ENCODE measurements at regions not wholly inside any gene's neighbourhood (a gene's known extent, or its start where the extent isn't known, plus 50 kb on each side); places are given as distances from the start of the nearest gene placed in this dataset.

DNA sequence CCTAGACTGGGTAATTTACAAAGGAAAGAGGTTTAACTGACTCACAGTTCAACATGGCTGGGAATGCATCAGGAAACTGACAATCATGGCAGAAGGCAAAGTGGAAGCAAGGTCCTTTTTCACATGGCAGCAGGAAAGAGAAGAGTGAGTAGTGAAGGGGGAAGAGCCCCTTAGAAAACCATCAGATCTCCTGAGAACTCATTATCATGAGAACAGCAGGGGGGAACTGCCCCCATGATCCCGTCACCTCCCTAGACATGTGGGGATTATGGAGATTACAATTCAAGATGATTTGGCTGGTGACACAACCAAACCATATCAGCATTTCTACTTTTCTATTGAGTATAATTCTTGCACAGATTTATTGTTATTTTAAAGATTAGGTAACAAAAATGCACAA lies 822.1 kb upstream of the FLRT2 start:
- Histone ChIP-seq H3K9me3 (ENCODE audit: control insufficient read depth in 2 of 2, low read length in 2 of 2) (peaks cover 0 to 6% of the 10 kb centered on the region in 2 experiments), H3K4me1 (ENCODE audit: control insufficient read depth, insufficient read depth, low read length, poor library complexity, severe bottlenecking) (no peaks in the 10 kb centered on the region), H3K36me3 (ENCODE audit: control insufficient read depth, insufficient read depth, low read length) (no peaks in the 10 kb centered on the region), H3K4me3 (ENCODE audit: low read depth, low read length) (no peak overlapping the region), H3K27ac (ENCODE audit: insufficient read depth, low read length, poor library complexity, severe bottlenecking) (no peak overlapping the region), H3K27me3 (ENCODE audit: control insufficient read depth, insufficient read depth, low read length) (no peaks in the 10 kb centered on the region)
- Mint-ChIP-seq H3K36me3 (no peaks in the 10 kb centered on the region), H3K9me3 (peaks cover 0 to 34% (median 10%) of the 10 kb centered on the region in 7 donors), H3K27ac (no peak overlapping the region), H3K4me3 (no peak overlapping the region), H3K4me1 (no peaks in the 10 kb centered on the region), H3K27me3 (no peaks in the 10 kb centered on the region)
- no peak for DNase-seq
- no peak for ATAC-seq (ENCODE audit: low read depth in 2 of 2)

DNA sequence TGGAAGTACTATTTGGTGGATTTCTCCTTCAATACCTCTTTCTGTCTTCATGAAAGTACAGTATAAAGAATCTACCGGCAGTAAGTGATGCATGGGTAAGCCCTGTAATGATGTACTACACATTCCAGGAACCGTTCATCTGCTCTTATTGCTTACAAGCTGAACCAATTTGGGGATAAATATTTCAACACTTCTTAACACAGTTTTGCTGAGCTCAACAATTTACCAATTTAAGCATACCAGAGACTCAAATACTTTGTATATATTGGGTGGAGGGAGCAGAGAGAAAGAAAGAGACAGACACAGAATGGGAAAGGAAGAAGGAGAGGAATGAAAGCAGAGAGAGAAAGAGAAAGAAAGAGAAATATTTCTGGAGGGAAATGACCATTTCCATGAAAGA lies 821.1 kb upstream of the FLRT2 start:
- H3K36me3 ChIP-seq (ENCODE audit: control insufficient read depth, insufficient read depth, low read length): no peaks in the 10 kb centered on the region
- no peaks in the 10 kb centered on the region for H3K27me3 Mint-ChIP-seq
- peaks cover 0 to 6% of the 10 kb centered on the region in 2 experiments for H3K9me3 ChIP-seq (ENCODE audit: control insufficient read depth in 2 of 2, low read length in 2 of 2)
- no peak overlapping the region for H3K4me3 Mint-ChIP-seq
- H3K4me1 ChIP-seq (ENCODE audit: control insufficient read depth, insufficient read depth, low read length, poor library complexity, severe bottlenecking): no peaks in the 10 kb centered on the region
- no peak overlapping the region for H3K27ac ChIP-seq (ENCODE audit: insufficient read depth, low read length, poor library complexity, severe bottlenecking)
- DNase-seq (no peak), ATAC-seq (ENCODE audit: low read depth in 2 of 2) (no peak)
- no peak overlapping the region for H3K4me3 ChIP-seq (ENCODE audit: low read depth, low read length)
- peaks cover 0 to 36% (median 11%) of the 10 kb centered on the region in 7 donors for H3K9me3 Mint-ChIP-seq
- no peaks in the 10 kb centered on the region for H3K27me3 ChIP-seq (ENCODE audit: control insufficient read depth, insufficient read depth, low read length)
- no peaks in the 10 kb centered on the region for H3K36me3 Mint-ChIP-seq
- H3K4me1 Mint-ChIP-seq: no peaks in the 10 kb centered on the region
- H3K27ac Mint-ChIP-seq: no peak overlapping the region

DNA sequence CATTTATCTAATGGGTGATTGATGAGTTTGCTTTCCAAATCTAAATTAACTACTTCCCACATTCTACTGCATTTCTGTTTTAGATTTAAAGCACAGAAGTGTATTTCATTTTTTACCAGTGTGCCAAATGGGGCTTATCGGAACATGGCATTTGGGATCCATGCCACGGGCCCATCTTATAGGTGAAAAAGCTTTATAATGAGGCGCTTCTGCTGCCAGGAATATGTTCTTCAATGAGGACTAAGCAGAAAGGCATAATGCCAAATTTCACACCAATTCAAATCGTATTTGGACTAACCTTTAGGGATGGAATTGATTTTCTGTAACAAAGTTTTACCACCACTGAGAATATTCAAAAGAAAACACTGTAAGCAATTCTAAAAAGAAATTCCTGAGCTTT lies 803.5 kb upstream of the FLRT2 start:
- Histone ChIP-seq H3K4me3 (ENCODE audit: low read depth, low read length) (no peak overlapping the region), H3K36me3 (ENCODE audit: control insufficient read depth, insufficient read depth, low read length) (no peaks in the 10 kb centered on the region), H3K27me3 (ENCODE audit: control insufficient read depth, insufficient read depth, low read length) (no peaks in the 10 kb centered on the region), H3K4me1 (ENCODE audit: control insufficient read depth, insufficient read depth, low read length, poor library complexity, severe bottlenecking) (no peaks in the 10 kb centered on the region), H3K9me3 (ENCODE audit: control insufficient read depth in 2 of 2, low read length in 2 of 2) (peaks cover 0 to 7% of the 10 kb centered on the region in 2 experiments), H3K27ac (ENCODE audit: insufficient read depth, low read length, poor library complexity, severe bottlenecking) (no peak overlapping the region)
- peaks cover 5 to 45% (median 9%) of the 10 kb centered on the region in 7 donors for H3K9me3 Mint-ChIP-seq
- no peaks in the 10 kb centered on the region for H3K4me1 Mint-ChIP-seq
- ATAC-seq (ENCODE audit: low read depth in 2 of 2) (no peak), DNase-seq (no peak)
- H3K27me3 Mint-ChIP-seq: no peaks in the 10 kb centered on the region
- no peak overlapping the region for H3K27ac Mint-ChIP-seq
- no peak overlapping the region for H3K4me3 Mint-ChIP-seq
- no peaks in the 10 kb centered on the region for H3K36me3 Mint-ChIP-seq

DNA sequence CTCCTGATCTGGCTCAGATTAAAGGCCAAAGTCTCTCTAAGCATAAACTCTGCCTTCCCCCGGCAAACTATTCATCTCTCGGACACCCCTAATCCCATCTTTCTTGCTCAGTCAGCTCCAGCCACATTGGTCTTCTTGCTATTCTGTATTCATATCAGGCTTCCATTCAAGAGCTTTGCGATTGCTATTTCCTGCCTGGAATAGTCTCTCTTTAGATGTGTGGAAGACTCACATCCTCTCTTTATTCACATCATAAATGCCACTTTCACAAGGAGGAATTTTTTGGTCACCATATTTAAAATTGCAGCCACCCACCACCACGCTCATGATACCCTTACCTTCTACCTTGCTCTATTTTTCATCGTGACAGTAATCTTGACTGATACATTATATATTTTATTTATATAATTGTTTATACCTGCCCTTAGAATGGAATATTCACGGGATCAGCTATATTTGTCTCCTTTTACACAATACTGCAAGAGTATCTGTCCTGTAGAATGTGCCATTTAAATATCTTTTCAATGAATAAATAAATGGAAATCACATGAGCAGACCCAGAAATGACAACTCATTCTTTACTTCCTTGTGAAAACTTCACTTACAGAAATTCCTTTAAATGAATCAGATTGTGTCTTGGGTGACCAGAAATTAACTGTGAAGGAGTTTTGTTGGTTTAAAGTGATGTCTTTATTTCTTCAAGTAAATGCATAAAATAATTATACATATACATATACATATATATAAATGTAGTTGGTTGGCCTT lies 780.6 kb upstream of the FLRT2 start:
- Histone ChIP-seq H3K27me3 (ENCODE audit: control insufficient read depth, insufficient read depth, low read length) (no peaks in the 10 kb centered on the region), H3K27ac (ENCODE audit: insufficient read depth, low read length, poor library complexity, severe bottlenecking) (no peak overlapping the region), H3K36me3 (ENCODE audit: control insufficient read depth, insufficient read depth, low read length) (no peaks in the 10 kb centered on the region), H3K4me3 (ENCODE audit: low read depth, low read length) (no peak overlapping the region), H3K9me3 (ENCODE audit: control insufficient read depth in 2 of 2, low read length in 2 of 2) (peaks cover 0 to 4% of the 10 kb centered on the region in 2 experiments), H3K4me1 (ENCODE audit: control insufficient read depth, insufficient read depth, low read length, poor library complexity, severe bottlenecking) (no peaks in the 10 kb centered on the region)
- ATAC-seq (ENCODE audit: low read depth in 2 of 2) (no peak), DNase-seq (no peak)
- Mint-ChIP-seq H3K27ac (peak overlapping the region in 1 of 3 donors; percentile 21), H3K36me3 (no peaks in the 10 kb centered on the region), H3K4me1 (no peaks in the 10 kb centered on the region), H3K27me3 (no peaks in the 10 kb centered on the region), H3K9me3 (peaks cover 0 to 18% (median 2%) of the 10 kb centered on the region in 7 donors), H3K4me3 (no peak overlapping the region)

DNA sequence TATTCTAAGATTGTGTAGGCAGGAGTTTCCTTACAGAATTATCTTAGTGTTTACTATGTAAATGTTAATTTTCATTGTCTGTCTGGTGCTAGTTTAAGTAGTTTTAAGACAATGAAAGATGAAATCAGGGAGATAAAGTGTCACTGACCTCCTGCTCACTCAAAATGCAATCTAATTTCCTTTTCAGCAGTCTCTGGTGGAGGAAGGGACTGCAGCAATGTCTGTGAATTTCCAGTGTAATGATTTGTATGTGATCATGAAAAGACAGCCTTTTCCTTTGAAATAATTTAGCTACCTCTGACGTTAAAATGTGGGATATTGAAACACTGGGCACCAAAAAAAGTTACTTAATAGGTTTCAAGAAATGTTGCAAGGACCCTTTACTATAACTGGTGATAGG lies 779.7 kb upstream of the FLRT2 start:
- DNase-seq (no peak), ATAC-seq (ENCODE audit: low read depth in 2 of 2) (no peak)
- Mint-ChIP-seq H3K9me3 (peaks cover 0 to 18% (median 4%) of the 10 kb centered on the region in 7 donors), H3K4me1 (no peaks in the 10 kb centered on the region), H3K36me3 (no peaks in the 10 kb centered on the region), H3K4me3 (no peak overlapping the region), H3K27ac (no peak overlapping the region), H3K27me3 (no peaks in the 10 kb centered on the region)
- H3K27ac ChIP-seq (ENCODE audit: insufficient read depth, low read length, poor library complexity, severe bottlenecking): no peak overlapping the region
- no peak overlapping the region for H3K4me3 ChIP-seq (ENCODE audit: low read depth, low read length)
- H3K4me1 ChIP-seq (ENCODE audit: control insufficient read depth, insufficient read depth, low read length, poor library complexity, severe bottlenecking): no peaks in the 10 kb centered on the region
- no peaks in the 10 kb centered on the region for H3K9me3 ChIP-seq (ENCODE audit: control insufficient read depth in 2 of 2, low read length in 2 of 2)
- H3K36me3 ChIP-seq (ENCODE audit: control insufficient read depth, insufficient read depth, low read length): no peaks in the 10 kb centered on the region
- H3K27me3 ChIP-seq (ENCODE audit: control insufficient read depth, insufficient read depth, low read length): no peaks in the 10 kb centered on the region

DNA sequence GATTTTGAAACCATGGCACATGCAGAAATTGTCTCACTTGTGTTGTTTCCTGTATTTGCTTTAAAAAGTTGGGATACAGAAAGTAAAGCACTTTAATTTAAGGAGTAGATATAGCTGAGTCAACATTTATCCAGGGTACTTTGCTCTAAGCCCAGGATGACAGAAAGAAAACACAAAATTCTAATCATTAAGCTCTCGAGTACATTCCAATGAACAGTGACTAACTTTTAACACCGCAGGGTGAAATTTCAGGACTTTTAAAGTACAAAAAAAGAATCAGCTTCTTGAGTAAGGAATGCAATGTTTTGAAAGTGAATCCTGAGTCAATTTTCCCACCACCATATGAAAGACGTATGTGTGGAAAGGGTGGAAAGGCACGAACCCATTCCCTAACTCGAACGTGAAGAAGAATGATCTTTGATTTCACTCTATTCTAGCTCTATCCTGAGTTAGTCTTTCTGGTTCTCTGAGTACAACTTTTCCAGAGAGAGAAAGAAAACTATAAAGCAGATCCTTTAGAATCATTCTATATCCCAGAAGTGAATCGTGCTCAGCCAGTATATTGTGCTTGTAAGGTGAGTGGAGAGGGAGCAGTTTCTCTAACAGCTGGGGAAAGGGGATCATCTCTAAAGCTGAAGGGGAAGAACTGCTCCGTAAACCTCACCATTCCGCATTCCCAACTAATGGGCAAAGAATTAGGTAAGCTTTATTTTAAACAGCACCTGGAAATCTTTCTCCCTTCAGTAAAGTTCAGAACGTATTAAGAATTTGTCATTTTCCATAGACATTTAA lies 779.0 kb upstream of the FLRT2 start:
- no peaks in the 10 kb centered on the region for H3K4me1 ChIP-seq (ENCODE audit: control insufficient read depth, insufficient read depth, low read length, poor library complexity, severe bottlenecking)
- no peaks in the 10 kb centered on the region for H3K27me3 ChIP-seq (ENCODE audit: control insufficient read depth, insufficient read depth, low read length)
- ATAC-seq (ENCODE audit: low read depth in 2 of 2): no peak
- H3K9me3 ChIP-seq (ENCODE audit: control insufficient read depth in 2 of 2, low read length in 2 of 2): no peaks in the 10 kb centered on the region
- H3K4me3 ChIP-seq (ENCODE audit: low read depth, low read length): no peak overlapping the region
- Mint-ChIP-seq H3K9me3 (peaks cover 0 to 18% (median 4%) of the 10 kb centered on the region in 7 donors), H3K27me3 (no peaks in the 10 kb centered on the region), H3K4me1 (no peaks in the 10 kb centered on the region), H3K36me3 (no peaks in the 10 kb centered on the region), H3K4me3 (no peak overlapping the region), H3K27ac (no peak overlapping the region)
- H3K36me3 ChIP-seq (ENCODE audit: control insufficient read depth, insufficient read depth, low read length): no peaks in the 10 kb centered on the region
- H3K27ac ChIP-seq (ENCODE audit: insufficient read depth, low read length, poor library complexity, severe bottlenecking): no peak overlapping the region
- DNase-seq: no peak

DNA sequence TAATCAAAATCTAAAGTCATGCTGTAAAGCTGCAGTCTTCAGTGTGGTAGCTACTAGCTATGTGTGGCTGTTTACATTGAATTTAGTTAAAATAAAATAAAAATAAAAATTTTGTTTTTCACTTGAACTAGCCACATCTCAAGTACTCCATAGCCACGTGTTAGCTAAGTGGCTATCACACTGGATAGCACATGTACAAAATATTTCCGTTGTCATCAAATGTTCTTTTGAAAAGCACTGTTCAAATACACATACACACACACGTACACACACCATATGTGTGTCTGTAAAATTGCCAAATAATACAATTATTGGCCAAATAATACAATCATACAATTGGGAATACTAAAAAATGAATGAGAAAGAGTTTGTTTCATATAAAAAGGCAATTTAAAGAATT lies 778.2 kb upstream of the FLRT2 start:
- Mint-ChIP-seq H3K4me3 (no peak overlapping the region), H3K9me3 (peaks cover 0 to 18% (median 5%) of the 10 kb centered on the region in 7 donors), H3K4me1 (no peaks in the 10 kb centered on the region), H3K27ac (no peak overlapping the region), H3K27me3 (no peaks in the 10 kb centered on the region), H3K36me3 (no peaks in the 10 kb centered on the region)
- no peak for DNase-seq
- no peaks in the 10 kb centered on the region for H3K36me3 ChIP-seq (ENCODE audit: control insufficient read depth, insufficient read depth, low read length)
- H3K27ac ChIP-seq (ENCODE audit: insufficient read depth, low read length, poor library complexity, severe bottlenecking): no peak overlapping the region
- H3K9me3 ChIP-seq (ENCODE audit: control insufficient read depth in 2 of 2, low read length in 2 of 2): no peaks in the 10 kb centered on the region
- no peaks in the 10 kb centered on the region for H3K27me3 ChIP-seq (ENCODE audit: control insufficient read depth, insufficient read depth, low read length)
- ATAC-seq (ENCODE audit: low read depth in 2 of 2): no peak
- H3K4me3 ChIP-seq (ENCODE audit: low read depth, low read length): no peak overlapping the region
- no peaks in the 10 kb centered on the region for H3K4me1 ChIP-seq (ENCODE audit: control insufficient read depth, insufficient read depth, low read length, poor library complexity, severe bottlenecking)
